Amniotic epithelial cell (primary cell): ENCODE measurements at regions not wholly inside any gene's neighbourhood (a gene's known extent, or its start where the extent isn't known, plus 50 kb on each side); places are given as distances from the start of the nearest gene placed in this dataset.

Experiments
- DNase-seq: peaks from one replicate; pipeline ENCODE4 v3.0.0-alpha.2; 2010; ENCODE audit warnings: low read depth

- DNase-seq, result no peak
These were observed 372.5 kb downstream of the ADAMTS20 start for GRCh38 chr12:43179486-43179885.

GRCh38 chr12:43177276-43177675, 374.7 kb downstream of the ADAMTS20 start:
- DNase-seq, result no peak

- DNase-seq, result no peak
These were observed 382.8 kb downstream of the ADAMTS20 start for GRCh38 chr12:43169115-43169681.

- DNase-seq, result no peak
These were observed 384.3 kb downstream of the ADAMTS20 start for GRCh38 chr12:43167691-43168090.

GRCh38 chr12:43165351-43165750, 386.7 kb downstream of the ADAMTS20 start:
- DNase-seq, result no peak

- no peak for DNase-seq
These were observed 389.9 kb downstream of the ADAMTS20 start for GRCh38 chr12:43162138-43162537.

GRCh38 chr12:43159506-43159905, 392.5 kb downstream of the ADAMTS20 start:
- no peak for DNase-seq

GRCh38 chr12:43158126-43158525, 393.9 kb downstream of the ADAMTS20 start:
- DNase-seq, result no peak

- DNase-seq, result no peak
These were observed 396.6 kb downstream of the ADAMTS20 start for GRCh38 chr12:43155376-43155775.

- no peak for DNase-seq
These were observed 397.4 kb downstream of the ADAMTS20 start for GRCh38 chr12:43154498-43155045.

GRCh38 chr12:43151441-43151981, 400.5 kb downstream of the ADAMTS20 start:
- no peak for DNase-seq

- peak; percentile 6 for DNase-seq
These were observed 403.3 kb downstream of the ADAMTS20 start for GRCh38 chr12:43148691-43149090.

GRCh38 chr12:43147878-43148277, 404.1 kb downstream of the ADAMTS20 start:
- DNase-seq, result peak; percentile 82

GRCh38 chr12:43145481-43145880, 406.5 kb downstream of the ADAMTS20 start:
- DNase-seq, result no peak

GRCh38 chr12:43143278-43143677, 408.7 kb downstream of the ADAMTS20 start:
- DNase-seq, result no peak

- DNase-seq, result no peak
These were observed 419.7 kb downstream of the ADAMTS20 start for GRCh38 chr12:43132291-43132690.

GRCh38 chr12:43131301-43131700, 420.7 kb downstream of the ADAMTS20 start:
- no peak for DNase-seq

- no peak for DNase-seq
These were observed 424.0 kb downstream of the ADAMTS20 start for GRCh38 chr12:43127886-43128549.

- no peak for DNase-seq
These were observed 425.2 kb downstream of the ADAMTS20 start for GRCh38 chr12:43126652-43127375.

GRCh38 chr12:43123461-43123860, 428.5 kb downstream of the ADAMTS20 start:
- no peak for DNase-seq

GRCh38 chr12:43120150-43120549, 431.9 kb downstream of the ADAMTS20 start:
- no peak for DNase-seq

- no peak for DNase-seq
These were observed 433.1 kb downstream of the ADAMTS20 start for GRCh38 chr12:43118881-43119280.

- DNase-seq, result no peak
These were observed 433.8 kb downstream of the ADAMTS20 start for GRCh38 chr12:43118234-43118633.
